ENCODE measurements at regions not wholly inside any gene's neighbourhood (a gene's known extent, or its start where the extent isn't known, plus 50 kb on each side); places are given as distances from the start of the nearest gene placed in this dataset.

DNA sequence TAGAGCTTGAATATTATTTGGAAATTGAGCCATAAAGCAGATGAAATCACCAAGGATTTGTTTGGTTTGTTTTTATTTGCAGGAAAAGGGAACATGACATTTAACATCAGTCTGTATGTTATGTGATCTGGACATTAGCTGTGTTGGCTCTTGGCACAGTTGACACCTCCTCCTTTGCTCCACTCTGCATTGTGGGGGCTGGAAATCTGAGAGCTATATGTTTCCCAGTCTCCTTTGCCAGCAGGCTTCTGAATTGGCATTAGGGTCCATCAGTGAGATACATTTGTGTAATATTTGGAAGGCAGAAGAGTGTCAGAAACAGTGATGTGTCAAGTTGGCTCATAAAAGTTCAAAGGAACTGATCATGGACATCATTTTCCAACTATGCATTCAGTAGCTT lies 322.1 kb upstream of the ATP2B1 start:
- DNase-seq (ENCODE audit: low read depth), result no peak
- ChIA-PET POLR2A (no interaction called here), CTCF (interaction anchor here (2.0 kb wide), 1 partner anchor 12 kb away, joined by 5 read pairs; no protein-coding TSS in a partner anchor)
- H3K4me3 ChIP-seq (ENCODE audit: low read depth, low read length), result no peak overlapping the region
- no peaks in the 10 kb centered on the region for H3K27me3 ChIP-seq (ENCODE audit: control insufficient read depth, insufficient read depth, low read length)
- no peak for TF ChIP-seq CTCF (IDR thresholded peaks at IDR 0.05; ENCODE audit: insufficient read depth, low read depth, low read length)
- H3K36me3 ChIP-seq (ENCODE audit: control insufficient read depth, insufficient read depth, low read length), result no peaks in the 10 kb centered on the region

DNA sequence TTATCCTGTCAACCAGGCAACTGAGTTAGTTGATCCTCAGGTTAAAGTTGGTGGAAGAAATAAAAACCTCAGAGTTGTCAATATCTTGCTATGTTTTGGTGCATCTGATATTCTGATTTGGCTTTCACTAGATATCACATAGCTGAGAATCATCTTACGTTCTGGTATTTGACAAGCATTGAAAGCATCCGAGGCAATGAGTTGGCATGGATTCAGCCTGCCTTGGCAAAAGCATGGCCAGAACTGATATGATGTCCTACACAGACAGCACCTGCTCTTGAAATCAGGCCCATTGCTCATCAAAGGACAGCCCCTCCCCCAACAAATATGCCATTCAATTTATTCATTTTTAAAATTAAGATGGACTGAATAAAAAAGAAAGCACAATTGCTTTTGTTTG lies 320.7 kb upstream of the ATP2B1 start:
- CTCF ChIA-PET, result no interaction called here

GRCh38 chr12:90028635-90029051 lies 320.0 kb upstream of the ATP2B1 start:
- no peak overlapping the region for H3K4me3 ChIP-seq (ENCODE audit: low read depth, low read length)
- ChIA-PET CTCF (interaction anchor here (0.6 kb wide), 1 partner anchor 36 kb away, joined by 3 read pairs; no protein-coding TSS in a partner anchor), POLR2A (no interaction called here)
- no peak for TF ChIP-seq CTCF (IDR thresholded peaks at IDR 0.05; ENCODE audit: insufficient read depth, low read depth, low read length)
- no peak for DNase-seq (ENCODE audit: low read depth)
- no peaks in the 10 kb centered on the region for H3K27me3 ChIP-seq (ENCODE audit: control insufficient read depth, insufficient read depth, low read length)
- no peaks in the 10 kb centered on the region for H3K36me3 ChIP-seq (ENCODE audit: control insufficient read depth, insufficient read depth, low read length)

More for the DNA sequence above, 320.7 kb upstream of the ATP2B1 start:
- no peak for DNase-seq (ENCODE audit: low read depth)
- Histone ChIP-seq H3K27me3 (ENCODE audit: control insufficient read depth, insufficient read depth, low read length) (no peaks in the 10 kb centered on the region), H3K36me3 (ENCODE audit: control insufficient read depth, insufficient read depth, low read length) (no peaks in the 10 kb centered on the region), H3K4me3 (ENCODE audit: low read depth, low read length) (no peak overlapping the region)
- no peak for TF ChIP-seq CTCF (IDR thresholded peaks at IDR 0.05; ENCODE audit: insufficient read depth, low read depth, low read length)
- POLR2A ChIA-PET, result no interaction called here

DNA sequence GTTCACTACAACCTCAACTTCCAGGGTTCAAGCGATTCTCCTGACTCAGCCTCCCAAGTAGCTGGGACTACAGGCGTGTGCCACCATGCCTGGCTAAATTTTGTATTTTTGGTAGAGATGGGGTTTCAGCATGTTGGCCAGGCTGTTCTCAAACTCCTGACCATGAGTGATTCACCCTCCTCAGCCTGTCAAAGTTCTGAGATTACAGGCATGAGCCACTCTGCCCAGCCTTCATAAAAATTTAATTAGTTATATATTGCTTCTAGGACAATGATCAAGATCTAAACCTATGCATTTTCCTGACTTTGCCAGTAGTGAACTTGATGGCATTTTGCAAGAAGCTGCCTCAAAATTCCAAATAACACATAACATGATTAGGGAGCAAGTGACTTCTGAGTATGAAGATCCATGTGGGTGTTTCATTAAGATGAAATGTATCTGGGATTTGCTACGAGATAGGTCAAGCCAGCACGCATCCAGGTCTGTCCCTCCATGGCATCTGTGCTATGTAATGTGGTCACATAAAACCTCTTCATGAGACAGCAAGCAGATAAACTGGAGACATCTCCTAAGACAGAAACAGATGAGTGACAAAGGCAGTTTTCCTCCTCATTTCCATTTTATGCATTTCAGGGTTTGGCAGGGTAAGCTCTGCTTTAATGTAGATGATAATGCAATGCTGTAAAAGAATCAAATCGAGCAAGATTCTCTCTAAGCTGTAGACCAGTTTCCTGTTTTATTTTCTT lies 319.4 kb upstream of the ATP2B1 start:
- peak; percentile 44 for DNase-seq (ENCODE audit: low read depth)
- Histone ChIP-seq H3K4me3 (ENCODE audit: low read depth, low read length) (no peak overlapping the region), H3K36me3 (ENCODE audit: control insufficient read depth, insufficient read depth, low read length) (no peaks in the 10 kb centered on the region), H3K27me3 (ENCODE audit: control insufficient read depth, insufficient read depth, low read length) (no peaks in the 10 kb centered on the region)
- ChIA-PET CTCF (interaction anchor here (0.6 kb wide), 1 partner anchor 36 kb away, joined by 3 read pairs; no protein-coding TSS in a partner anchor), POLR2A (no interaction called here)
- no peak for TF ChIP-seq CTCF (IDR thresholded peaks at IDR 0.05; ENCODE audit: insufficient read depth, low read depth, low read length)

DNA sequence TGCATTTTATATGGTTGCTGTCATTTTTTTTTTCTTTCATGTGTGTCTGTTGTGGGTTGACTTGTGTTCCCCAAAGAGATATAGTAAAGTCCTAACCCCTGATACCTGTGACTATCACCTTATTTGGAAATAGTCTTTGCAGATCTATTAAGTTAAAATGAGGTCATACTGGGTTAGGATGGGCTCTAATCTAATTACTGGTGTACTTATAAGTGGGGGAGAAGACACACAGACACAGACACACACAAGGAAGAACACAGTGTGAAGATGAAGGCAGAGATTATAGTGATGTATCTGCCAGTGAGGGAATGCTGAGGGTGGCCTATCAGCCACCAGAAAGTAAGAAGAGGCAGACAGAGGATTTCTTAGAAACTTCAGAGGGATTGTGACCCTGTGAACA lies 318.4 kb upstream of the ATP2B1 start:
- CTCF ChIA-PET, result no interaction called here
- POLR2A ChIA-PET, result no interaction called here

More for the DNA sequence above, 318.4 kb upstream of the ATP2B1 start:
- TF ChIP-seq CTCF (IDR thresholded peaks at IDR 0.05; ENCODE audit: insufficient read depth, low read depth, low read length), result no peak
- Histone ChIP-seq H3K27me3 (ENCODE audit: control insufficient read depth, insufficient read depth, low read length) (no peaks in the 10 kb centered on the region), H3K4me3 (ENCODE audit: low read depth, low read length) (no peak overlapping the region), H3K36me3 (ENCODE audit: control insufficient read depth, insufficient read depth, low read length) (no peaks in the 10 kb centered on the region)
- DNase-seq (ENCODE audit: low read depth), result no peak

Measured in BJ (cell line).